HEK293 (cell line): ENCODE measurements at regions not wholly inside any gene's neighbourhood (a gene's known extent, or its start where the extent isn't known, plus 50 kb on each side); places are given as distances from the start of the nearest gene placed in this dataset.

ENCODE experiments used
- CTCF ChIA-PET: fragments of 350-600 bp; formaldehyde crosslinking; extraction: SDS; loops from one replicate; lab custom pipeline; 2021; ENCODE audit warnings: antibody characterized with exemption; lab: Yijun Ruan, JAX
- POLR2A ChIA-PET: fragments of 300-600 bp; formaldehyde crosslinking; extraction: SDS; loops from one replicate; lab custom pipeline; 2020; ENCODE audit warnings: antibody characterized with exemption, inconsistent platforms; lab: Yijun Ruan, JAX
- H3K27ac ChIP-seq: fragments of 200-500 bp; sonication (Bioruptor generic); 2 replicates; pipeline ENCODE4 v1.5.1; 2014; ENCODE audit warnings: low read depth, low read length, control low read depth, inconsistent platforms; ENCODE audit errors: extremely low read depth
- H3K36me3 ChIP-seq, 2 experiments: fragments of 200-500 bp in 1 of 2; sonication (Bioruptor generic) in 1 of 2; 1 replicate in 1 of 2; 2 replicates in 1 of 2; pipeline ENCODE4 v1.5.1; 2014 to 2017; ENCODE audit warnings: inconsistent platforms in 2 of 2, low read length in 2 of 2; ENCODE audit not compliant: control insufficient read depth in 2 of 2, insufficient read depth in 1 of 2
- H3K4me1 ChIP-seq: fragments of 200-500 bp; sonication (Bioruptor generic); 2 replicates; pipeline ENCODE4 v1.5.1; 2014; ENCODE audit warnings: mild to moderate bottlenecking, low read length, inconsistent platforms; ENCODE audit not compliant: control insufficient read depth, insufficient read depth
- H3K4me3 ChIP-seq: 2 replicates; pipeline ENCODE4 v1.5.1; 2011; ENCODE audit warnings: low read depth, mild to moderate bottlenecking, control low read depth, low read length, moderate library complexity
- H3K9me3 ChIP-seq: fragments of 200-500 bp; sonication (Bioruptor generic); 2 replicates; pipeline ENCODE4 v1.5.1; 2014; ENCODE audit warnings: low read depth, low read length, inconsistent platforms; ENCODE audit not compliant: control insufficient read depth, insufficient read depth
- ELK4 ChIP-seq: IDR thresholded peaks from 2 replicates; pipeline ENCODE4 v1.6.1; 2011; ENCODE audit warnings: mild to moderate bottlenecking, low read depth, low read length, borderline replicate concordance
- KLF1 ChIP-seq: fragments of 450-650 bp; formaldehyde crosslinking; IDR thresholded peaks from 2 replicates; pipeline ENCODE4 v1.5.1; 2016; ENCODE audit warnings: missing biosample characterization, missing genetic modification characterization
- KLF10 ChIP-seq: fragments of 450-650 bp; IDR thresholded peaks from 2 replicates; pipeline ENCODE4 v1.5.1; 2018; ENCODE audit warnings: missing biosample characterization, mild to moderate bottlenecking, missing genetic modification characterization
- PRDM6 ChIP-seq: fragments of 450-650 bp; formaldehyde crosslinking; IDR thresholded peaks from 2 replicates; pipeline ENCODE4 v1.5.1; 2017; ENCODE audit warnings: missing biosample characterization, missing genetic modification characterization
- REPIN1 ChIP-seq: fragments of 450-650 bp; formaldehyde crosslinking; IDR thresholded peaks from 2 replicates; pipeline ENCODE4 v1.5.1; 2017; ENCODE audit warnings: missing biosample characterization, missing genetic modification characterization, low read depth
- ZBTB1 ChIP-seq: fragments of 450-650 bp; formaldehyde crosslinking; IDR thresholded peaks from 2 replicates; pipeline ENCODE4 v1.5.1; 2016; ENCODE audit warnings: missing biosample characterization, missing genetic modification characterization
- ZNF121 ChIP-seq: fragments of 450-650 bp; formaldehyde crosslinking; IDR thresholded peaks from 2 replicates; pipeline ENCODE4 v1.5.1; 2016; ENCODE audit warnings: missing biosample characterization, missing genetic modification characterization
- ZNF138 ChIP-seq: fragments of 450-650 bp; formaldehyde crosslinking; IDR thresholded peaks from 2 replicates; pipeline ENCODE4 v1.5.1; 2016; ENCODE audit warnings: missing biosample characterization, missing genetic modification characterization, borderline replicate concordance
- ZNF174 ChIP-seq: fragments of 450-650 bp; formaldehyde crosslinking; IDR thresholded peaks from 2 replicates; pipeline ENCODE4 v1.5.0; 2017; ENCODE audit warnings: missing biosample characterization, mild to moderate bottlenecking, missing genetic modification characterization
- ZNF214 ChIP-seq: fragments of 450-650 bp; formaldehyde crosslinking; IDR thresholded peaks from 2 replicates; pipeline ENCODE4 v1.5.1; 2017; ENCODE audit warnings: missing biosample characterization, mild to moderate bottlenecking, missing genetic modification characterization, borderline replicate concordance
- ZNF302 ChIP-seq: fragments of 450-650 bp; formaldehyde crosslinking; IDR thresholded peaks from 2 replicates; pipeline ENCODE4 v1.5.1; 2016; ENCODE audit warnings: missing biosample characterization, missing genetic modification characterization, low read depth
- ZNF324 ChIP-seq: fragments of 450-650 bp; formaldehyde crosslinking; IDR thresholded peaks from 2 replicates; pipeline ENCODE4 v1.5.1; 2016; ENCODE audit warnings: missing biosample characterization, missing genetic modification characterization
- ZNF341 ChIP-seq: fragments of 450-650 bp; formaldehyde crosslinking; IDR thresholded peaks from 2 replicates; pipeline ENCODE4; 2016; ENCODE audit warnings: low read depth, missing biosample characterization, missing genetic modification characterization
- ZNF394 ChIP-seq: fragments of 450-650 bp; formaldehyde crosslinking; IDR thresholded peaks from 2 replicates; pipeline ENCODE4 v1.5.1; 2016; ENCODE audit warnings: missing biosample characterization, missing genetic modification characterization, mild to moderate bottlenecking, moderate library complexity, borderline replicate concordance
- ZNF473 ChIP-seq: fragments of 450-650 bp; formaldehyde crosslinking; IDR thresholded peaks from 2 replicates; pipeline ENCODE4 v1.5.1; 2017; ENCODE audit warnings: missing biosample characterization, missing genetic modification characterization
- ZNF610 ChIP-seq: fragments of 450-650 bp; formaldehyde crosslinking; IDR thresholded peaks from 2 replicates; pipeline ENCODE4 v1.5.1; 2016; ENCODE audit warnings: missing biosample characterization, missing genetic modification characterization, borderline replicate concordance
- ZNF645 ChIP-seq: fragments of 450-650 bp; formaldehyde crosslinking; IDR thresholded peaks from 2 replicates; pipeline ENCODE4; 2016; ENCODE audit warnings: missing biosample characterization, missing genetic modification characterization
- ZNF776 ChIP-seq: fragments of 450-650 bp; formaldehyde crosslinking; IDR thresholded peaks from 2 replicates; pipeline ENCODE4 v1.5.0; 2017; ENCODE audit warnings: missing biosample characterization, missing genetic modification characterization, borderline replicate concordance
- ZNF785 ChIP-seq: fragments of 450-650 bp; formaldehyde crosslinking; IDR thresholded peaks from 2 replicates; pipeline ENCODE4 v1.5.1; 2016; ENCODE audit warnings: missing biosample characterization, missing genetic modification characterization
- ZSCAN4 ChIP-seq: fragments of 450-650 bp; formaldehyde crosslinking; IDR thresholded peaks from 2 replicates; pipeline ENCODE4 v1.5.1; 2017; ENCODE audit warnings: missing biosample characterization, missing genetic modification characterization

GRCh38 chrX:8967461-8967860, 66.5 kb downstream of the FAM9B start (continued):
- no peak for TF ChIP-seq ZSCAN4 (tag by site-specific recombination)
- no peak for TF ChIP-seq ZNF610 (tag by site-specific recombination)
- TF ChIP-seq ZBTB1: no peak
- no peak for TF ChIP-seq ZNF394 (tag by site-specific recombination)
- TF ChIP-seq ZNF645: no peak
- no peak for TF ChIP-seq ZNF214 (tag by site-specific recombination)
- no peak for TF ChIP-seq ZNF785 (tag by site-specific recombination)
- no peak for TF ChIP-seq ZNF121 (tag by site-specific recombination)
- no peak for TF ChIP-seq ZNF174 (tag by site-specific recombination)

- H3K4me3 ChIP-seq: no peak overlapping the region
- POLR2A ChIA-PET: no interaction called here
- no peaks in the 10 kb centered on the region for H3K4me1 ChIP-seq
- H3K27ac ChIP-seq: no peak overlapping the region
- TF ChIP-seq ZNF645 (no peak), ELK4 (no peak), ZNF341 (tag by site-specific recombination) (no peak), PRDM6 (tag by site-specific recombination) (no peak), ZNF324 (no peak), ZNF776 (tag by site-specific recombination) (no peak), REPIN1 (tag by site-specific recombination) (no peak), KLF10 (tag by site-specific recombination) (no peak), ZNF473 (tag by site-specific recombination) (no peak), KLF1 (no peak), ZNF121 (tag by site-specific recombination) (no peak), ZNF302 (no peak), ZNF138 (tag by site-specific recombination) (no peak)
- no peaks in the 10 kb centered on the region for H3K9me3 ChIP-seq
- no peaks in the 10 kb centered on the region for H3K36me3 ChIP-seq
- CTCF ChIA-PET: no interaction called here
Observed at GRCh38 chrX:8960957-8961468, 72.9 kb downstream of the FAM9B start.
